ENCODE measurements at regions not wholly inside any gene's neighbourhood (a gene's known extent, or its start where the extent isn't known, plus 50 kb on each side); places are given as distances from the start of the nearest gene placed in this dataset. TPM values are rescaled to one million over a fixed set of nuclear protein-coding genes. Genes with fewer than 3 reads are reported as not detected.
"Not testable (repeated sequence)": the region's sequence is repeated elsewhere in the genome, so short reads cannot be mapped to it uniquely, and the experiment has no call there.

DNA sequence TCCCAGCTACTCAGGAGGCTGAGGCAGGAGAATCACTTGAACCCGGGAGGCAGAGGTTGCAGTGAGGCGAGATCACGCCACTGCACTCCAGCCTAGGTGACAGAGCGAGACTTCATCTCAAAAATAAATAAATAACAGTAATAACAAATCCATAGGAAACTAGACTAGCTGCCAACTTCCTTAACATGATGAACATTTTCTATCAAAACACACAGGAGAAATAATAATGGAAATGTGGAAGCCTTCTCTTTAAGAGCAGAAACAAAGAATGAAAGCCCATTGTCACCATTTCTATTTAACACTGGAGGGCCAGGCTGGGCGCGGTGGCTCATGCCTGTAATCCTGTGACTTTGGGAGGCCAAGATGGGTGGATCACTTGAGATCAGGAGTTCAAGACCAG, 56.7 kb upstream of the SMURF2 start:
- not testable (repeated sequence) for H3K36me3 ChIP-seq (ENCODE audit: insufficient read depth); H3K4me1 ChIP-seq (ENCODE audit: insufficient read depth); H3K27ac ChIP-seq (ENCODE audit: low read depth); DNase-seq (ENCODE audit: extremely low spot score); H3K4me3 ChIP-seq (ENCODE audit: low read depth, low read length)
- WGBS = 90% methylated on average over 6 of the region's 6 CpGs

DNA sequence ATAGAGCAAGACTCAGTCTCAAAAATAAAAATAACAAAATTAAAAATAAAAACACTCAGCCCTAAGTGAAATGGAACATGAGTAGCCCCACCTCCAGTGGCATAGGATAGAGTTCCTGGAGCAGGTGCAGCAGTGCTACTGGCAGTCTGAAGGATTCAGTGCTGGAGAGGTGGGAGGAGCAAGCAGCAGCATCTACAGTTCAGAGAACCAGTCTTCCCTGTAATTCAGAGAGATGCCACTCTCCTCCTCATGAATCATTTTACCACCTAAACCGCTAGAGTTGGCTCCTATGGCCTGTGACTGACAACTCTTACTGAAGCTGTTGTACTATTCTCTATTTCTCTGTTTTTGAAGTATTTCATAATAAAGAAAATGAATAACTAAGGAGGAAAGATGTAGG, 56.0 kb upstream of the SMURF2 start:
- no peaks in the 10 kb centered on the region for H3K36me3 ChIP-seq (ENCODE audit: insufficient read depth)
- H3K4me1 ChIP-seq (ENCODE audit: insufficient read depth) = no peaks in the 10 kb centered on the region
- no peak for DNase-seq (ENCODE audit: extremely low spot score)
- 81% methylated on average over 1 of the region's 1 CpG for WGBS
- H3K4me3 ChIP-seq (ENCODE audit: low read depth, low read length) = no peak overlapping the region
- H3K27ac ChIP-seq (ENCODE audit: low read depth) = no peak overlapping the region

DNA sequence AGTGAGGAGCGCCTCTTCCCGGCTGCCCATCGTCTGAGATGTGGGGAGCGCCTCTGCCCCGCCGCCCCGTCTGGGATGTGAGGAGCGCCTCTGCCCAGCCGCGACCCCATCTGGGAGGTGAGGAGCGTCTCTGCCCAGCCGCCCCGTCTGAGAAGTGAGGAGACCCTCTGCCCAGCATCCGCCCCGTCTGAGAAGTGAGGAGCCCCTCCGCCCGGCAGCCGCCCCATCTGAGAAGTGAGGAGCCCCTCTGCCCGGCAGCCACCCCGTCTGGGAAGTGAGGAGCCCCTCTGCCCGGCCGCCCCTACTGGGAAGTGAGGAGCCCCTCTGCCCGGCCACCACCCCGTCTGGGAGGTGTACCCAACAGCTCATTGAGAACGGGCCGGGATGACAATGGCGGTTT, 54.4 kb upstream of the SMURF2 start:
- not testable (repeated sequence) for H3K36me3 ChIP-seq (ENCODE audit: insufficient read depth); H3K27ac ChIP-seq (ENCODE audit: low read depth); H3K4me3 ChIP-seq (ENCODE audit: low read depth, low read length); H3K4me1 ChIP-seq (ENCODE audit: insufficient read depth); DNase-seq (ENCODE audit: extremely low spot score)
- WGBS = 96% methylated on average over 20 of the region's 27 CpGs

DNA sequence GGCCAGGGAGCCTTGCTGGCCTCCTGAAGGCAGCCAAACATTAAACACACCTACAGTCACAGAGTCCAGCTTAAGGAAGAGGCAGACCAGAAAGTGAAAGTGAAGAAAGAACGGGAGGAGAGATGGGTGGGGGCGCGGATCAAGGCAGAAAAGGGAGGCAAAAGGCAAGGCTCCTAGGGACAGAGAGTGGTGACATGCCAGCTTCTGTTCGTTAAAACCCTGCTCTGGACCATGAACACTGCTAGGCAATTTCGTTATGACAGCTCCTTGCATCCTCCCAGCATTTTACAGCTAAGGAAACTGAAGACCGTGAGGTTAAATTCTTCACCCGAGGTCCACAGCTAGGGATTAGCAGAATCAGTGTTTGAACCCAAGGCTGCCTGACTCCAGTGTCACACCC, 51.7 kb upstream of the SMURF2 start:
- not testable (repeated sequence) for H3K4me1 ChIP-seq (ENCODE audit: insufficient read depth); H3K36me3 ChIP-seq (ENCODE audit: insufficient read depth); H3K27ac ChIP-seq (ENCODE audit: low read depth); DNase-seq (ENCODE audit: extremely low spot score); H3K4me3 ChIP-seq (ENCODE audit: low read depth, low read length)
- WGBS = 44% methylated on average over 7 of the region's 7 CpGs

DNA sequence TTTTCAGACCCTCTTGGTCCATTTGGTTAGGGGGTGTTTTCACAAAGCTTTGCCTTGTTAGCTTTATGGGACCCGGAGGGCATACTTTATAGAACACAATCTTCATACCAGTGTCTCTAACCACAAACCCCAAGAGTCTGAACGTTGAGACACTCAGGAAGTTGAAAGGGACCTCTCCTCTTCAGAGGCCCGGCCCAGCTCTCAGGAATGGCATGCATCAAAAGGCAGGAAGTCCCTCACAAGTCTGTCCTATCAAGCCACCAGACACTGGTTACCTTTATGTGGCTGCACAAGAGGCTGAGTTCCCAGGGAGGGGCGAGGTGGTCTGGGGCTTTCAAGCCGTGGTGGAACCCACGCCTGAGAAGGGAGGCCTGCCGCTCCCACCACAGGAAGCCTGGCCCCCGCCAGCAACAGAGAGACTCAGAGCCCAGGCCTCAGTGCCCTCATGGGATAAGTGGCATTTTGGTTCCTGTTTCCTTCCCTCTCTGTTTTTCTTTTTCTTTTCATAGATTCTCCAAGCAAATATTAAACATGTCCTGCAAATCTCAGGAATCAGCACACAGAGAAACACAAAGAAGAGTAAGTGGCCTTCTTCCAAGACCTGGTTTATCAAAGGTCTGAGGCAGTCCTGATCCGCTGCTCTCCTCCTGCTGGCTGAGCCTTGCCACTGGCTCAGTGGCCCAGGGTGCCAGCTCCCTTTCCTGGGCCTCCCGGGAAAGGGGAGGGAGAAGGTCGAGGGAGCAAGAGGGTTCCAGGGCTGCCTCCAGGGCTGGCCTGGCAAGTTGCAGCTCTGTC, 50.6 kb upstream of the SMURF2 start:
- H3K36me3 ChIP-seq (ENCODE audit: insufficient read depth); H3K4me1 ChIP-seq (ENCODE audit: insufficient read depth); H3K4me3 ChIP-seq (ENCODE audit: low read depth, low read length); H3K27ac ChIP-seq (ENCODE audit: low read depth); DNase-seq (ENCODE audit: extremely low spot score): not testable (repeated sequence)
- 68% methylated on average over 10 of the region's 11 CpGs for WGBS

Small RNA genes lying in the stretch of these regions (small RNA-seq; reads per million reads assigned to genes)
- gene AC103810.3 (not detected), gene BPTFP1 (not detected), gene MINOS1P2 (not detected), gene MIR6080 (not detected)

Data from urinary bladder (tissue), 4 donors.